WI38 (cell line): ENCODE measurements at regions not wholly inside any gene's neighbourhood (a gene's known extent, or its start where the extent isn't known, plus 50 kb on each side); places are given as distances from the start of the nearest gene placed in this dataset.

ENCODE experiments used
- H3K4me3 ChIP-seq: 2 replicates; pipeline ENCODE4 v1.5.1; 2011; ENCODE audit warnings: low read depth, mild to moderate bottlenecking, control low read depth, low read length
- TF ChIP-seq, protein P1 (sequence below): IDR thresholded peaks from 2 replicates; pipeline ENCODE4 v1.5.1; 2012; ENCODE audit warnings: low read depth, mild to moderate bottlenecking, control low read depth, low read length

DNA sequence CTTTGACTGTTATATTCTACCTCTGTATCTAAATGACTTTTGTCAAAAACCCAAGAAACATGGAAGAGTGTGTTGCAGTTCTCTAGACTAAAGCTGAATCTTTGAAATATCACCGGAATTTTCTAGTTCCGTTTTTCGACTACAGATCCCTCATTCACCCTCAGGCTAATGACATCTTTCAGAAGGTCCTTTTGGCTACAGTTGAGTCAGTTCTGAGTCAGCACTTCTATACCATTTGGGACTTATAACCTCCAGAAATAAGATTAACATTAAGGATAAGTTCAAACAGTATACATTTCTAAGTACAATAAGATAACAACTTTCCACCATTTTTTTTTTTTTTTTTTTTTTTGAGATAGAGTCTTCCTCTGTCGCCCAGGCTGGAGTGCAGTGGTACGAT lies 331.0 kb upstream of the CPXCR1 start:
- TF ChIP-seq, protein P1, sequence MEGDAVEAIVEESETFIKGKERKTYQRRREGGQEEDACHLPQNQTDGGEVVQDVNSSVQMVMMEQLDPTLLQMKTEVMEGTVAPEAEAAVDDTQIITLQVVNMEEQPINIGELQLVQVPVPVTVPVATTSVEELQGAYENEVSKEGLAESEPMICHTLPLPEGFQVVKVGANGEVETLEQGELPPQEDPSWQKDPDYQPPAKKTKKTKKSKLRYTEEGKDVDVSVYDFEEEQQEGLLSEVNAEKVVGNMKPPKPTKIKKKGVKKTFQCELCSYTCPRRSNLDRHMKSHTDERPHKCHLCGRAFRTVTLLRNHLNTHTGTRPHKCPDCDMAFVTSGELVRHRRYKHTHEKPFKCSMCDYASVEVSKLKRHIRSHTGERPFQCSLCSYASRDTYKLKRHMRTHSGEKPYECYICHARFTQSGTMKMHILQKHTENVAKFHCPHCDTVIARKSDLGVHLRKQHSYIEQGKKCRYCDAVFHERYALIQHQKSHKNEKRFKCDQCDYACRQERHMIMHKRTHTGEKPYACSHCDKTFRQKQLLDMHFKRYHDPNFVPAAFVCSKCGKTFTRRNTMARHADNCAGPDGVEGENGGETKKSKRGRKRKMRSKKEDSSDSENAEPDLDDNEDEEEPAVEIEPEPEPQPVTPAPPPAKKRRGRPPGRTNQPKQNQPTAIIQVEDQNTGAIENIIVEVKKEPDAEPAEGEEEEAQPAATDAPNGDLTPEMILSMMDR: no peak

DNA sequence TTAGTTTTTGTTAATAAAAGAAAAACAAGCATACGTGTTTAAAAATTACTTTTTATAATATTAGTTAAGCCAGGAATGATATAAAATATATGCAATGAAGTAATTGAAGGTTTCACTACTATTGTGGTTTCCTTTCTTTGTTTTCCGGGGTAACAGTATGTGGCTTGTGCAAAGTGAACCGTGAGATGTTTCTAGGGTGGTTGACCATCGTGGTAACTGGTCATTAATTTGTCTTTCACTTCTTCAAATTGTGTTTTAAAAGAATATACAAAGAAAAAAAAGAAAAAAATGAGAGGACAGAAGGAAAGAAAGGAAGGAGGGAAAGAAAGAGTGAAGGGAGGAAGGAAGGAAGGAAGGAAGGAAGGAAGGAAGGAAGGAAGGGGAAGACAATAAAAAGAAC lies 330.1 kb upstream of the CPXCR1 start:
- TF ChIP-seq, protein P1: no peak
- H3K4me3 ChIP-seq: no peak overlapping the region

More for the DNA sequence above, 331.0 kb upstream of the CPXCR1 start:
- H3K4me3 ChIP-seq: no peak overlapping the region

DNA sequence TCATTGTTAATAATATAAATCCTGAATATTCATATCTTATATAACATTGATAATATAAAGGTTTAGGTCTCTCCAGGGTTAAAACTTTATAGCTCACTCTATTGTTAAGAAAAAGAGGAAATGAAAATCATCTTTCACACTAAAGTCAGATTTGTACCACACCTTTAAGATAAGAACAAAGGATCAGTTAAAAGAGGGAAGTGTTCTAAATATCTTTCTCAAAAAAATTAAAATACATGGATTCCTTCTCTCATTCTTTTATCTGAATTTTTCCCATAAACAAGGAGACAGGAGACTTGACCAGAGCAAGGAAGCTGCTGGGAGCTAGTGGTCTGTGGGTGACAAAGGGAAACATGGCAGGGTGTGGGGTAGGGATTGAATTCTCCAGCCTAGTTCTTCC lies 323.0 kb upstream of the CPXCR1 start:
- no peak overlapping the region for H3K4me3 ChIP-seq
- TF ChIP-seq, protein P1: no peak

DNA sequence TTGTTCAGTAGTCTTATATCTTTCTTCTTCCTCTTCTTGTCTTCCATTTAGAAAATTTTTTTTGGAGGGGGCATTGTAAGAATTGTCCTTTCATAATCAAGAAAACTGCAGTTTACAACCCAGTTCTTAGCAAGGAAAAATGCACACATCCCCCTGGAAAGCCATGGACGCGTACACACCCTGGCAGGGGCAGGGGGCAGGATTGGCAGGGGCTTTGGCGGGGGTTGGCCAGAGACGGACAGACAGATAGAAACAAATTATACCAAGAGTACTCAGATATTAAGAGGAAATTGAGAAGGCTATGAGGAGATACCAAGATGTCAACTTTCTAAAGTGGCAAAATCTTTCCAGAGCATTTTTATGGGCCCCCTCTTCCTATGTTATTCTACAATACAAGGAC lies 322.5 kb upstream of the CPXCR1 start:
- TF ChIP-seq, protein P1: no peak
- H3K4me3 ChIP-seq: no peak overlapping the region

DNA sequence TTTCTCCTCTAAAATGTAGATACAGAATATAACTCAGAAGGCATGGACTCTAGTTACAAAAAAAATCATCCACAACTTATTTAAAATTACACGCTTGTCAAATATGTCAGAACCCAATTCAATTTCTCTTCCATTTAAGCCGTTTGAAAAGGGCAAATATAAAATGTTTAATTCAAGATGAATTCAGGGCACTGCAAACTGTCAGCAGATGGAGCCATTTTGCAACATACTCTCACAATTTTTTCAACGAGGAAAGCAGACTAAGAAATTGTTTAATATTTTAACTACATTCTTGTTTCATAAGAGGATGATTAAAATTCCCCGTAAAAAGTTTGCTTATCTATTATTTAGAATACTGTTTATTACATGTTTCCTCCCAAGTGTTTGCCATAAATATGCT lies 321.3 kb upstream of the CPXCR1 start:
- no peak overlapping the region for H3K4me3 ChIP-seq
- TF ChIP-seq, protein P1: no peak

DNA sequence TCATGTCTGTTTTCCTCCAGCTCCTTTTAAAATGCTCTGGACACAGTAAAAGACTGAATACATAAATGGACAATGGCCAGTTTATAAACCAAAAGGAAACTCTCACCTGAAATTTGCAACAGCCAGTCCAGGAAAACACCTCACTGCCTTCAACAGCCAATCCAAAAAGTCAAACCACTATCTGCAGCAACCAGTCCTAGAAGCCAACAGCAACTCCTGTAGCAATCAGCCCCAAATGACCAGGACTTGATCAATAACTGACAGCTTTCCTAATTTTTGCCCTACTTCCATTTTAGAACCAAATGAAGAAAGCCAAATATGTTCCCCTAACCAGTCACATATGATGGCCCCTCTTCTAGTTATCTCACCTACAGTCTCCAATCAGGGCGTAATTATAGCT lies 309.5 kb upstream of the CPXCR1 start:
- H3K4me3 ChIP-seq: no peak overlapping the region
- TF ChIP-seq, protein P1: no peak

DNA sequence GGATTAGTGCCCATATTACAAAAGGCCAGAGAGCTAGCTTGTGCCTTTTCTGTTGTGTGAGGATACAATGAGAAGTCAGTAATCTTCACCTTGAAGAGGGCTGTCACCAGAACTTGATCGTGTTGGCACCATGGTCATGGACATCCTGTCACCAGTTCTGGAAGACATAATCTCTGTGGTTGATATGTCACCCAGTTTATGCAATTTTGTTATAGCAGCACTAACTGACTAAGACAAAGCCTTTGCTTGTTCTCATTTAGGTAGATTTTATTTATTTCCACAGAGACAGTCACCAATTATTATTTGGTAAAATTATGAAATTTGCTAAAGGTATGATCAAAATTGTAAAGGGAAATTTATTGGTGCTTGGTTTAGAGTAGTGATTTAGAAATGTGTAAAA lies 308.8 kb upstream of the CPXCR1 start:
- H3K4me3 ChIP-seq: no peak overlapping the region
- TF ChIP-seq, protein P1: no peak
